Adrenal gland (tissue), 9 donors: ENCODE measurements at regions not wholly inside any gene's neighbourhood (a gene's known extent, or its start where the extent isn't known, plus 50 kb on each side); places are given as distances from the start of the nearest gene placed in this dataset.

Source experiments
- DNase-seq, 7 donors: peaks; one replicate each; pipeline ENCODE4 v3.0.0-alpha.2; 2019 to 2020
- H3K27ac ChIP-seq, 5 donors: fragments of 200-600 bp; sonication (generic) in 4 of 5; 1 replicate in 3 of 5; 2 replicates in 2 of 5; pipeline versions ENCODE4 v1.5.1 to v1.8.0; 2016 to 2020; ENCODE audit warnings: mild to moderate bottlenecking in 1 of 5
- H3K27me3 ChIP-seq: fragments of 200-600 bp; 2 replicates; pipeline ENCODE4 v1.8.0; 2021
- H3K36me3 ChIP-seq, 2 donors: fragments of 200-600 bp; replicated peaks in 1 of 2; 1 replicate in 1 of 2; 2 replicates in 1 of 2; pipeline versions ENCODE4 v1.5.1 to v1.8.0; 2018 to 2022
- H3K4me1 ChIP-seq, 2 donors: fragments of 200-600 bp; replicated peaks in 1 of 2; 1 replicate in 1 of 2; 2 replicates in 1 of 2; pipeline versions ENCODE4 v1.5.1 to v1.8.0; 2018 to 2021
- H3K4me3 ChIP-seq, 4 donors: fragments of 200-600 bp; sonication (generic) in 3 of 4; one replicate each; pipeline ENCODE4 v1.5.1; 2016 to 2018
- H3K9me3 ChIP-seq, 3 donors: fragments of 200-600 bp; sonication (generic) in 1 of 3; replicated peaks in 1 of 3; 1 replicate in 2 of 3; 2 replicates in 1 of 3; pipeline versions ENCODE4 v1.5.1 to v1.8.0; 2016 to 2021
- CTCF ChIP-seq, 6 experiments: fragments of 450-650 bp in 4 of 6; fragments of 200-600 bp in 2 of 6; sonication (generic) in 1 of 6; IDR thresholded peaks; 1 replicate in 5 of 6; 2 replicates in 1 of 6; pipeline versions ENCODE4 v1.5.1 to v1.8.0; 2016 to 2021; ENCODE audit warnings: antibody characterized with exemption in 6 of 6, mild to moderate bottlenecking in 2 of 6, moderate library complexity in 1 of 6
- POLR2A ChIP-seq, 2 donors: fragments of 450-650 bp; IDR thresholded peaks; one replicate each; pipeline ENCODE4 v1.6.1; 2017; ENCODE audit warnings: antibody characterized with exemption in 2 of 2, mild to moderate bottlenecking in 2 of 2, moderate library complexity in 1 of 2
- WGBS, 4 donors: extraction: QIAGEN DNeasy Blood & Tissue Kit in 2 of 4; methylation state at CpG; one replicate each; pipeline versions ENCODE4 v1.1.5 to v1.1.7; 2013 to 2017; 5-methylcytosine and 5-hydroxymethylcytosine counted together
- intact Hi-C, 2 donors: fragments of 100-400 bp; cut with DNase I; formaldehyde crosslinking; loops; one replicate each; pipeline versions ENCODE4 v1.14.1 to v1.15.0; 2022 to 2023
- donor health status: healthy with polysubstance abuse.
- donor health status: Bipolar disorder and iron deficiency.
- donor health status: DM: yes; HTN: yes; CAD: no.
- donor health status: DM: no; HTN: no; CAD: no.
- donor health status: DM: no; HTN: no; CAD: no.

DNA sequence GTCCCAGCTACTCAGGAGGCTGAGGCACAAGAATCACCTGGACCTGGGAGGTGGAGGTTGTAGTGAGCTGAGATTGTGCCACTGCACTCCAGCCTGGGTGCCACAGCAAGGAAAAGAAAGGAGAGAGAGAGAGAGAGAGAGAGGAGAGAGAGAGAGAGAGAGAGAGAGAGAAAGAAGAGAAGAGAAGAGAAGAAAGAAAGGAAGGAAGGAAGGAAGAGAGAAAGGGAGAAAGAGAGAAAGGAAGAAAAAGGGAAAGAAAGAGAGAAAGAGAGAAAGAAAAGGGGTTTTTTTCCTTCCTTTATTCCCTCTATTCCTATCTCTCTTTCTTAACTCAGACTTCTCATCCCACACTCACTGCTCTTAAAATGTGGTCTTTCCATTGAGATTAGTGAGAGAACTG lies 238.7 kb upstream of the PRDM1 start:
- TF ChIP-seq POLR2A (IDR thresholded peaks at IDR 0.05): no peak
- no peak for TF ChIP-seq CTCF (IDR thresholded peaks at IDR 0.05)
- Histone ChIP-seq H3K4me3 (no peak overlapping the region), H3K27me3 (no peaks in the 10 kb centered on the region)

GRCh38 chr6:105844275-105844883 lies 241.8 kb upstream of the PRDM1 start:
- no peaks in the 10 kb centered on the region for H3K9me3 ChIP-seq
- H3K4me3 ChIP-seq: no peak overlapping the region
- DNase-seq: peak in 5 of 7 donors; percentile 25 to 58 (median 35)
- intact Hi-C loops: no loop called here
- no peaks in the 10 kb centered on the region for H3K4me1 ChIP-seq
- H3K27me3 ChIP-seq: no peaks in the 10 kb centered on the region
- no peak for TF ChIP-seq CTCF (IDR thresholded peaks at IDR 0.05)
- TF ChIP-seq POLR2A (IDR thresholded peaks at IDR 0.05): no peak
- no peaks in the 10 kb centered on the region for H3K36me3 ChIP-seq
- WGBS, 4 donors: 65 to 77% (median 68%) methylated on average over 7 of the region's 7 CpGs
- H3K27ac ChIP-seq: no peak overlapping the region

More for the DNA sequence above, 238.7 kb upstream of the PRDM1 start:
- no peak overlapping the region for H3K27ac ChIP-seq
- H3K9me3 ChIP-seq: no peaks in the 10 kb centered on the region
- intact Hi-C loops: no loop called here
- H3K4me1 ChIP-seq: no peaks in the 10 kb centered on the region
- H3K36me3 ChIP-seq: no peaks in the 10 kb centered on the region
- no peak for DNase-seq

GRCh38 chr6:105839266-105839665 lies 246.9 kb upstream of the PRDM1 start:
- no peak overlapping the region for H3K4me3 ChIP-seq
- intact Hi-C loops: no loop called here
- H3K36me3 ChIP-seq: no peaks in the 10 kb centered on the region
- H3K27ac ChIP-seq: no peak overlapping the region
- H3K9me3 ChIP-seq: no peaks in the 10 kb centered on the region
- TF ChIP-seq CTCF (IDR thresholded peaks at IDR 0.05) (no peak), POLR2A (IDR thresholded peaks at IDR 0.05) (no peak)
- H3K27me3 ChIP-seq: no peaks in the 10 kb centered on the region
- no peak for DNase-seq
- H3K4me1 ChIP-seq: no peaks in the 10 kb centered on the region

DNA sequence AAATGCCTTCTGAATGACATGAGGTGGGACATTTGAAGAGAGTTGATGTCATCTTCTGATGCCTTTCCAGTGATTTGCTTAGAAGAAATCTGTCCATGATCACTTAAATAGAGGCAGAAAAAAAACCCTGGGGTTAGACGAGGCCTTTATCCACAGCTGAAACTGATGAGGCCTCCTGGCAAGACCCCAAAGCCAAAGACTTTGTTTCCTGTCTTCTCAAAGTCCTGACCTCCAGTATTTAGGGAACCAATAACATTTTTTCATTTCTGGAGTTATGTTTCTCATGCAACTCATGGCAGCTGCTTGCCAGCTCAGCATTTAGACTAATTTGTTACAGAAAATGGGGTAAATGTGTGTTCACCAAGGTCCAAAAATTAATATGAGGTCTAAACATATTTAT lies 248.0 kb upstream of the PRDM1 start:
- 8 to 27% (median 19%) methylated on average over 1 of the region's 1 CpG for WGBS, 4 donors
- no peaks in the 10 kb centered on the region for H3K36me3 ChIP-seq
- no peaks in the 10 kb centered on the region for H3K27me3 ChIP-seq
- H3K4me3 ChIP-seq: no peak overlapping the region
- intact Hi-C loops: no loop called here
- no peaks in the 10 kb centered on the region for H3K9me3 ChIP-seq
- TF ChIP-seq CTCF (IDR thresholded peaks at IDR 0.05): no peak
- TF ChIP-seq POLR2A (IDR thresholded peaks at IDR 0.05): no peak
- no peaks in the 10 kb centered on the region for H3K4me1 ChIP-seq
- no peak overlapping the region for H3K27ac ChIP-seq
- DNase-seq: peak in 3 of 7 donors; percentile 15 to 39 (median 25)
